ENCODE measurements at regions not wholly inside any gene's neighbourhood (a gene's known extent, or its start where the extent isn't known, plus 50 kb on each side); places are given as distances from the start of the nearest gene placed in this dataset.

DNA sequence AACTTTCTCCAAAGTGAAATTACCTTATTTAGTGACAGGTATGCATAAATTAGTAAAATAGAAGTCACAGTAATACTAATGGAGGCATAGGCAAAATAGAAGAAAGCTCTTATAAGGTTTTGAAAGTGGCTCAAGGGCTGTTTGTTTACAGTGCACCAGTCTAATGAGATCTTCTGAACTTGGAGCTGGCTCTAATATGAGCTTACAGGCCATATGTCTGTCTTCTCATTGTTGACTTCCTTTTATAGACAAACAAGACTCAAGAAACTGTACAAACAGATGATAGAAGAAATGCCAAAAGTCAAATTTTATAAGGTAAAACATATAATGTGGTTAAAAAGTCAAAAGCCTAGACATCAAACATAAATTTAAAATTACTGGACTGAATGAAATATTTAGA is 207.5 kb upstream of the NEGR1 start:
- TF ChIP-seq, protein P1, sequence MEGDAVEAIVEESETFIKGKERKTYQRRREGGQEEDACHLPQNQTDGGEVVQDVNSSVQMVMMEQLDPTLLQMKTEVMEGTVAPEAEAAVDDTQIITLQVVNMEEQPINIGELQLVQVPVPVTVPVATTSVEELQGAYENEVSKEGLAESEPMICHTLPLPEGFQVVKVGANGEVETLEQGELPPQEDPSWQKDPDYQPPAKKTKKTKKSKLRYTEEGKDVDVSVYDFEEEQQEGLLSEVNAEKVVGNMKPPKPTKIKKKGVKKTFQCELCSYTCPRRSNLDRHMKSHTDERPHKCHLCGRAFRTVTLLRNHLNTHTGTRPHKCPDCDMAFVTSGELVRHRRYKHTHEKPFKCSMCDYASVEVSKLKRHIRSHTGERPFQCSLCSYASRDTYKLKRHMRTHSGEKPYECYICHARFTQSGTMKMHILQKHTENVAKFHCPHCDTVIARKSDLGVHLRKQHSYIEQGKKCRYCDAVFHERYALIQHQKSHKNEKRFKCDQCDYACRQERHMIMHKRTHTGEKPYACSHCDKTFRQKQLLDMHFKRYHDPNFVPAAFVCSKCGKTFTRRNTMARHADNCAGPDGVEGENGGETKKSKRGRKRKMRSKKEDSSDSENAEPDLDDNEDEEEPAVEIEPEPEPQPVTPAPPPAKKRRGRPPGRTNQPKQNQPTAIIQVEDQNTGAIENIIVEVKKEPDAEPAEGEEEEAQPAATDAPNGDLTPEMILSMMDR (IDR thresholded peaks at IDR 0.05; ENCODE audit: low read length): no peak
- TF ChIP-seq EZH2 (IDR thresholded peaks at IDR 0.05; ENCODE audit: borderline replicate concordance, low read length): no peak

Measured in OCI-LY1 (cell line).